Trophoblast cell (in vitro differentiated cells and primary cell): ENCODE measurements at regions not wholly inside any gene's neighbourhood (a gene's known extent, or its start where the extent isn't known, plus 50 kb on each side); places are given as distances from the start of the nearest gene placed in this dataset.

Source experiments
- DNase-seq, 2 donors: peaks; one replicate each; pipeline ENCODE4 v3.0.0-alpha.2; 2016
- H2AFZ ChIP-seq: 2 replicates; pipeline ENCODE4 v1.6.1; 2013; ENCODE audit warnings: low read length, moderate library complexity, mild to moderate bottlenecking; ENCODE audit not compliant: insufficient read depth, poor library complexity
- H2AK5ac ChIP-seq: 2 replicates; pipeline ENCODE4 v1.6.1; 2013; ENCODE audit warnings: mild to moderate bottlenecking, low read length
- H2BK120ac ChIP-seq: 2 replicates; pipeline ENCODE4 v1.6.1; 2013; ENCODE audit warnings: low read length, mild to moderate bottlenecking, moderate library complexity; ENCODE audit not compliant: insufficient read depth, poor library complexity
- H2BK12ac ChIP-seq: 2 replicates; pipeline ENCODE4 v1.6.1; 2013; ENCODE audit warnings: mild to moderate bottlenecking, low read length, moderate library complexity
- H2BK5ac ChIP-seq: 2 replicates; pipeline ENCODE4 v1.6.1; 2013; ENCODE audit warnings: low read length, low read depth, moderate library complexity, mild to moderate bottlenecking; ENCODE audit not compliant: poor library complexity
- H3K14ac ChIP-seq: 2 replicates; pipeline ENCODE4 v1.6.1; 2013; ENCODE audit warnings: mild to moderate bottlenecking, low read length
- H3K18ac ChIP-seq: 2 replicates; pipeline ENCODE4 v1.6.1; 2013; ENCODE audit warnings: mild to moderate bottlenecking, low read length
- H3K23ac ChIP-seq: 2 replicates; pipeline ENCODE4 v1.6.1; 2013; ENCODE audit warnings: low read length
- H3K27ac ChIP-seq: 2 replicates; pipeline ENCODE4 v1.5.1; 2013; ENCODE audit warnings: low read depth, mild to moderate bottlenecking, inconsistent platforms, low read length, moderate library complexity
- H3K27me3 ChIP-seq: 2 replicates; pipeline ENCODE4 v1.6.1; 2013; ENCODE audit warnings: inconsistent platforms, mild to moderate bottlenecking, low read length, moderate library complexity; ENCODE audit not compliant: insufficient read depth
- H3K36me3 ChIP-seq, 2 experiments: 1 replicate in 1 of 2; 2 replicates in 1 of 2; pipeline ENCODE4 v1.6.1; 2013; ENCODE audit warnings: low read length in 2 of 2, mild to moderate bottlenecking in 2 of 2, moderate library complexity in 1 of 2; ENCODE audit not compliant: insufficient read depth in 2 of 2, control insufficient read depth in 1 of 2
- H3K4ac ChIP-seq: 2 replicates; pipeline ENCODE4 v1.6.1; 2013; ENCODE audit warnings: low read depth, mild to moderate bottlenecking, low read length, moderate library complexity
- H3K4me1 ChIP-seq, 2 experiments: 1 replicate in 1 of 2; 2 replicates in 1 of 2; pipeline ENCODE4 v1.6.1; 2013; ENCODE audit warnings: low read length in 2 of 2, mild to moderate bottlenecking in 2 of 2, moderate library complexity in 1 of 2; ENCODE audit not compliant: insufficient read depth in 2 of 2, control insufficient read depth in 1 of 2
- H3K4me2 ChIP-seq: 2 replicates; pipeline ENCODE4 v1.6.1; 2013; ENCODE audit warnings: inconsistent platforms, mild to moderate bottlenecking, low read length, moderate library complexity
- H3K4me3 ChIP-seq: 2 replicates; pipeline ENCODE4 v1.5.1; 2013; ENCODE audit warnings: mild to moderate bottlenecking, low read depth, low read length, inconsistent platforms
- H3K79me1 ChIP-seq: one replicate; pipeline ENCODE4 v1.6.1; 2013; ENCODE audit warnings: low read length
- H3K79me2 ChIP-seq: 2 replicates; pipeline ENCODE4 v1.6.1; 2013; ENCODE audit warnings: low read length, mild to moderate bottlenecking; ENCODE audit not compliant: control insufficient read depth, insufficient read depth, poor library complexity
- H3K9ac ChIP-seq: 2 replicates; pipeline ENCODE4 v1.6.1; 2013; ENCODE audit warnings: mild to moderate bottlenecking, low read length
- H3K9me3 ChIP-seq: 2 replicates; pipeline ENCODE4 v1.6.1; 2013; ENCODE audit warnings: low read depth, mild to moderate bottlenecking, control low read depth, inconsistent platforms, low read length; ENCODE audit not compliant: insufficient read depth
- H4K12ac ChIP-seq: 2 replicates; pipeline ENCODE4 v1.6.1; 2013; ENCODE audit warnings: low read depth, mild to moderate bottlenecking, low read length, moderate library complexity
- H4K8ac ChIP-seq: 2 replicates; pipeline ENCODE4 v1.6.1; 2013; ENCODE audit warnings: low read depth, mild to moderate bottlenecking, low read length, moderate library complexity
- H4K91ac ChIP-seq: one replicate; pipeline ENCODE4 v1.6.1; 2013; ENCODE audit warnings: low read depth, mild to moderate bottlenecking, low read length, moderate library complexity
- WGBS: extraction: QIAGEN DNeasy Blood & Tissue Kit; methylation state at CpG from one replicate; pipeline ENCODE4 v1.1.7; 2013; ENCODE audit warnings: missing lambda C conversion rate; ENCODE audit not compliant: insufficient read length, insufficient coverage; ENCODE audit errors: extremely low coverage; 5-methylcytosine and 5-hydroxymethylcytosine counted together

DNA sequence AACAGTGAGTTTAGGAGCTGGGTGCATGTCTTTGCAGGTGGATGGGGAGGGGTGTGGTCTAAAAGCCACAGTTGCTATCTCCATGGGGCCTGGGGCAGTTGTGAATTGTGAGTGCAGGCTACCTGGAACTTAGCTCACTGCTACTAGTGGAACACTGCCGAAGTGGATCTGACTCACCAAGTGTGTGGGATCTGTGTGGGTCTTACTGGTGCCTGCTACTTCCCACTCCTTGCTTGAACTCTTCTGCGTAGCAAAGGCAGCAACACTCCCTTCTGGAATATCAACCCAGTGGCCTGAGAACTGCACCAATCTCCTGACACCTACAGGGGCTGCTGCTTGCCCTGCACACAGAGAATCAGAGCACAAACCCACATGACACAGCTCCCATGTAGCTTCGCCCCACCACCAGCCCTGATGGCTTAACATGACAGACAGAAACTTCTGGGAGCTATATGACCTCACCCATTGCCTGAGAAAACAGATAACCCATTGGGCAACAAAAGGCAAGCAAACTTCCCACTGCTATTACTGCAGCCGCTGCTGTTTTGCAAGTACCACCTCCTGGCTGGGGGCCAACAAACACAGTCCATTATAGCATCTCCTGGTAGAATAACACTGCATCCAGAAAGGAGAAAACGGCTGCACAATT is 455.1 kb upstream of the DDX18 start:
- no peak overlapping the region for H2AFZ ChIP-seq
- H2BK120ac ChIP-seq, result no peak overlapping the region
- no peak overlapping the region for H3K4me2 ChIP-seq
- no peak overlapping the region for H3K18ac ChIP-seq
- H3K14ac ChIP-seq, result no peak overlapping the region
- no peaks in the 10 kb centered on the region for H3K79me2 ChIP-seq
- no peak overlapping the region for H3K23ac ChIP-seq
- H4K8ac ChIP-seq, result no peak overlapping the region
- no CpG with 5 or more reads among the region's 5 CpGs for WGBS
- DNase-seq, result no peak
- no peak overlapping the region for H2BK12ac ChIP-seq
- no peaks in the 10 kb centered on the region for H3K27me3 ChIP-seq
- H2BK5ac ChIP-seq, result no peak overlapping the region
- H4K91ac ChIP-seq, result no peak overlapping the region
- H4K12ac ChIP-seq, result no peak overlapping the region
- peaks cover 5% of the 10 kb centered on the region for H3K9me3 ChIP-seq
- no peaks in the 10 kb centered on the region for H3K36me3 ChIP-seq
- H3K4ac ChIP-seq, result no peak overlapping the region
- H3K4me1 ChIP-seq, result peaks cover 0 to 3% of the 10 kb centered on the region in 2 experiments
- H3K4me3 ChIP-seq, result no peak overlapping the region
- no peak overlapping the region for H3K27ac ChIP-seq
- no peaks in the 10 kb centered on the region for H3K79me1 ChIP-seq
- no peak overlapping the region for H2AK5ac ChIP-seq
- no peak overlapping the region for H3K9ac ChIP-seq

DNA sequence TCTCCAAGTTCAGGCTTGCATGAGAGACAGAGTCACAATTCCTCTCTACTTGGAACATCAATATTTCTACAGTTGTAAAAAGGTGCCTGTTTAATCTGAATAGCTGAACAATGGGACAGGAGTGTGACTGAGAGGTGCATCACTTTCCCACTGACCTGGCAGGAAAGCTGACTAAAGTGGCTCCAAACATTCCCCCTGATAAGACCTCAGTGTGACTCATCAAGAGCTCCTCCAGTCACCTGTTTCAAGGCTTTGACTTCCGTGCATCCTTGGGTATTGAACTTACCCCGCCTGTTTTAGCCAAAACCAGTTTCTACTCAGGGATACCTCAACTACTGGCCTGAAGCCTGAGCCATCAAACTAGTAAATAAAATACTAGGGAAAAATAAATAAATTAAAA is 453.9 kb upstream of the DDX18 start:
- H3K18ac ChIP-seq, result no peak overlapping the region
- H3K9ac ChIP-seq, result no peak overlapping the region
- no peak overlapping the region for H3K23ac ChIP-seq
- no peak overlapping the region for H2AFZ ChIP-seq
- no peak overlapping the region for H4K8ac ChIP-seq
- H3K4ac ChIP-seq, result no peak overlapping the region
- no peak overlapping the region for H4K12ac ChIP-seq
- no peak overlapping the region for H2BK120ac ChIP-seq
- no peak for DNase-seq
- no peak overlapping the region for H3K4me2 ChIP-seq
- no peak overlapping the region for H3K14ac ChIP-seq
- H4K91ac ChIP-seq, result no peak overlapping the region
- no peaks in the 10 kb centered on the region for H3K79me1 ChIP-seq
- H2AK5ac ChIP-seq, result no peak overlapping the region
- H3K4me3 ChIP-seq, result no peak overlapping the region
- peaks cover 0 to 3% of the 10 kb centered on the region in 2 experiments for H3K4me1 ChIP-seq
- no peaks in the 10 kb centered on the region for H3K79me2 ChIP-seq
- H3K27me3 ChIP-seq, result no peaks in the 10 kb centered on the region
- H2BK12ac ChIP-seq, result no peak overlapping the region
- peaks cover 5% of the 10 kb centered on the region for H3K9me3 ChIP-seq
- H3K27ac ChIP-seq, result no peak overlapping the region
- no peak overlapping the region for H2BK5ac ChIP-seq
- WGBS, result no CpG with 5 or more reads among the region's 2 CpGs
- H3K36me3 ChIP-seq, result no peaks in the 10 kb centered on the region

DNA sequence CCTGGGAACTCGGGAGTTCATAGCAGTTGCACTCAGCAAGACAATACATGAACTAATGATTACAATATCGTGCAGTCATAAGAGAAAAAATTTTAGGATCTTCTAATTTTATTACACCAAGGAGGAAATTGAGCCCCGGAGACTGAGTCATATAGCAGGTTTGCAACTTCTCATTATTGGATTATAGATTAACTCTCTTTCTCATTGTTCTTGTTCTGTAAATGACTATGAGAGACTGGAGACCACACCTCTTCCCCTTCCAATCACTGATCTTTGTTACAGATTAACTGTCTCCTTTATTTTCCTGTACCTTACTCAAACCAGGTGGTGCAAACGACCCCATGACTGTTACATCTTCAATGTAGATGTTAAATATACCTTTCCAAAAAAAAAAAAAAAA is 435.8 kb upstream of the DDX18 start:
- H3K79me2 ChIP-seq, result no peaks in the 10 kb centered on the region
- no peak overlapping the region for H3K27ac ChIP-seq
- H3K36me3 ChIP-seq, result no peaks in the 10 kb centered on the region
- H2BK120ac ChIP-seq, result no peak overlapping the region
- no peak overlapping the region for H3K14ac ChIP-seq
- no peak overlapping the region for H3K4me2 ChIP-seq
- no peak overlapping the region for H3K4me3 ChIP-seq
- H3K23ac ChIP-seq, result no peak overlapping the region
- H2AK5ac ChIP-seq, result no peak overlapping the region
- no peak for DNase-seq
- no CpG with 5 or more reads among the region's 4 CpGs for WGBS
- H4K91ac ChIP-seq, result no peak overlapping the region
- no peak overlapping the region for H3K9ac ChIP-seq
- H2BK5ac ChIP-seq, result no peak overlapping the region
- no peak overlapping the region for H3K18ac ChIP-seq
- H3K27me3 ChIP-seq, result no peaks in the 10 kb centered on the region
- no peak overlapping the region for H3K4ac ChIP-seq
- H4K12ac ChIP-seq, result no peak overlapping the region
- H3K79me1 ChIP-seq, result no peaks in the 10 kb centered on the region
- no peak overlapping the region for H2BK12ac ChIP-seq
- no peaks in the 10 kb centered on the region for H3K9me3 ChIP-seq
- H2AFZ ChIP-seq, result no peak overlapping the region
- H3K4me1 ChIP-seq, result no peaks in the 10 kb centered on the region
- H4K8ac ChIP-seq, result no peak overlapping the region

GRCh38 chr2:117379928-117380327 is 434.6 kb upstream of the DDX18 start:
- H3K9me3 ChIP-seq, result no peaks in the 10 kb centered on the region
- no peak overlapping the region for H2AK5ac ChIP-seq
- H2BK12ac ChIP-seq, result no peak overlapping the region
- no peak overlapping the region for H2BK5ac ChIP-seq
- H4K8ac ChIP-seq, result no peak overlapping the region
- H3K9ac ChIP-seq, result no peak overlapping the region
- no peak overlapping the region for H3K14ac ChIP-seq
- no peak for DNase-seq
- no peaks in the 10 kb centered on the region for H3K79me1 ChIP-seq
- H3K4ac ChIP-seq, result no peak overlapping the region
- no CpG with 5 or more reads among the region's 4 CpGs for WGBS
- H3K4me1 ChIP-seq, result no peaks in the 10 kb centered on the region
- H2AFZ ChIP-seq, result no peak overlapping the region
- H3K18ac ChIP-seq, result no peak overlapping the region
- no peak overlapping the region for H4K12ac ChIP-seq
- no peak overlapping the region for H4K91ac ChIP-seq
- no peaks in the 10 kb centered on the region for H3K79me2 ChIP-seq
- H3K27ac ChIP-seq, result no peak overlapping the region
- no peak overlapping the region for H2BK120ac ChIP-seq
- H3K4me3 ChIP-seq, result no peak overlapping the region
- no peak overlapping the region for H3K23ac ChIP-seq
- no peaks in the 10 kb centered on the region for H3K36me3 ChIP-seq
- H3K4me2 ChIP-seq, result no peak overlapping the region
- no peaks in the 10 kb centered on the region for H3K27me3 ChIP-seq
